Spleen (tissue), 11 donors: ENCODE measurements at regions not wholly inside any gene's neighbourhood (a gene's known extent, or its start where the extent isn't known, plus 50 kb on each side); places are given as distances from the start of the nearest gene placed in this dataset.

Experiments
- DNase-seq: peaks from one replicate; pipeline ENCODE4 v3.0.0-alpha.2; 2020
- H3K27ac ChIP-seq, 8 donors: fragments of 200-600 bp; sonication (generic) in 7 of 8; 1 replicate in 4 of 8; 2 replicates in 4 of 8; pipeline versions ENCODE4 v1.5.0 to v1.8.0; 2016 to 2021; ENCODE audit warnings: inconsistent platforms in 4 of 8, mild to moderate bottlenecking in 4 of 8, moderate library complexity in 1 of 8
- H3K27me3 ChIP-seq, 7 donors: fragments of 200-600 bp; sonication (generic) in 6 of 7; replicated peaks in 1 of 7; 1 replicate in 4 of 7; 2 replicates in 3 of 7; pipeline versions ENCODE4 v1.5.0 to v1.8.0; 2016 to 2021; ENCODE audit warnings: inconsistent platforms in 3 of 7, mild to moderate bottlenecking in 1 of 7
- H3K36me3 ChIP-seq, 6 donors: fragments of 200-600 bp; sonication (generic) in 5 of 6; 1 replicate in 4 of 6; 2 replicates in 2 of 6; pipeline versions ENCODE4 v1.5.0 to v1.8.0; 2016 to 2021; ENCODE audit warnings: inconsistent platforms in 2 of 6
- H3K4me1 ChIP-seq, 6 donors: fragments of 200-600 bp; sonication (generic) in 5 of 6; 1 replicate in 3 of 6; 2 replicates in 3 of 6; pipeline versions ENCODE4 v1.5.0 to v1.8.0; 2016 to 2021; ENCODE audit warnings: inconsistent platforms in 3 of 6
- H3K4me3 ChIP-seq, 8 donors: fragments of 200-600 bp; sonication (generic) in 7 of 8; 1 replicate in 4 of 8; 2 replicates in 4 of 8; pipeline versions ENCODE4 v1.5.0 to v1.8.0; 2016 to 2021; ENCODE audit warnings: inconsistent platforms in 4 of 8, mild to moderate bottlenecking in 4 of 8, moderate library complexity in 2 of 8
- H3K9me3 ChIP-seq, 8 donors: fragments of 200-600 bp; sonication (generic) in 7 of 8; 1 replicate in 4 of 8; 2 replicates in 4 of 8; pipeline versions ENCODE4 v1.5.0 to v1.8.0; 2016 to 2021; ENCODE audit warnings: inconsistent platforms in 4 of 8
- POLR2A ChIP-seq, 3 donors: fragments of 450-650 bp; IDR thresholded peaks; one replicate each; pipeline ENCODE4 v1.5.1; 2017; ENCODE audit warnings: antibody characterized with exemption in 3 of 3, mild to moderate bottlenecking in 1 of 3
- POLR2AphosphoS5 ChIP-seq, 3 donors: sonication (generic); formaldehyde crosslinking; IDR thresholded peaks; one replicate each; pipeline ENCODE4 v1.5.1; 2017; ENCODE audit warnings: antibody characterized with exemption in 3 of 3
- WGBS, 5 donors: extraction: QIAGEN DNeasy Blood & Tissue Kit in 3 of 5; methylation state at CpG; one replicate each; pipeline versions ENCODE4 v1.1.5 to v1.1.7; 2013 to 2018; 5-methylcytosine and 5-hydroxymethylcytosine counted together
- intact Hi-C: fragments of 100-400 bp; cut with DNase I; formaldehyde crosslinking; loops from one replicate; pipeline ENCODE4 v1.15.0; 2023; ENCODE audit warnings: low total_unique reads
- TF ChIP-seq, protein P1 (sequence below), 11 experiments: fragments of 200-600 bp in 7 of 11; fragments of 450-650 bp in 4 of 11; sonication (generic) in 4 of 11; IDR thresholded peaks in 8 of 11; conservative IDR thresholded peaks in 3 of 11; 1 replicate in 7 of 11; 2 replicates in 4 of 11; pipeline versions ENCODE4 v1.4.0 to v1.8.0; 2016 to 2021; ENCODE audit warnings: antibody characterized with exemption in 11 of 11, inconsistent platforms in 4 of 11, mild to moderate bottlenecking in 1 of 11
- donor health status: healthy with polysubstance abuse.
- donor health status: DM: no; HTN: no; CAD: no; lungs with moderate emphysema.
- donor health status: DM: no; HTN: no; CAD: no.
- donor health status: Bipolar disorder and iron deficiency.
- donor health status: healthy.
- donor health status: DM: no; HTN: no; CAD: no.
- donor health status: DM: yes; HTN: yes; CAD: no.

DNA sequence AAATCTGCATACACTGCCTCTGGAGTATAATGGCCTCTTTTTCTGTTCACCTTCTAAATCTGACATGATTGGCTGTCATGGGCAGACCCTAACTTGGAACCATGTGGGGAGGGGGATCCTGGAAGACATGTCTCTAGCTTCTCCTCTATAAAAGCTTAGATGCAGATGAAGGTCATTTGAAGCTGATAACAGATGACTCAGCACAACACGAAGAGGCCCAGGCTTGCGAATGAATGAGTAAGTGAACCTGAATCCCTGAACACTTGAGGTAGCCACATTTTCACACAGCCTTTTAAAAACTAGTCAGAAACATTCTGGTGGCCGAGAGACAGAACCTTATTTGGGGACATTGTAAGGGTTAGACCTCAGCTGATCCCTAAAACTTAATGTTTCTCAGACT is 282.6 kb downstream of the ELAVL2 start:
- Histone ChIP-seq H3K4me3 (no peak overlapping the region), H3K36me3 (no peaks in the 10 kb centered on the region), H3K27ac (no peak overlapping the region), H3K27me3 (no peaks in the 10 kb centered on the region), H3K9me3 (peaks cover 0 to 7% (median 0%) of the 10 kb centered on the region in 8 donors), H3K4me1 (no peaks in the 10 kb centered on the region)
- TF ChIP-seq, protein P1, sequence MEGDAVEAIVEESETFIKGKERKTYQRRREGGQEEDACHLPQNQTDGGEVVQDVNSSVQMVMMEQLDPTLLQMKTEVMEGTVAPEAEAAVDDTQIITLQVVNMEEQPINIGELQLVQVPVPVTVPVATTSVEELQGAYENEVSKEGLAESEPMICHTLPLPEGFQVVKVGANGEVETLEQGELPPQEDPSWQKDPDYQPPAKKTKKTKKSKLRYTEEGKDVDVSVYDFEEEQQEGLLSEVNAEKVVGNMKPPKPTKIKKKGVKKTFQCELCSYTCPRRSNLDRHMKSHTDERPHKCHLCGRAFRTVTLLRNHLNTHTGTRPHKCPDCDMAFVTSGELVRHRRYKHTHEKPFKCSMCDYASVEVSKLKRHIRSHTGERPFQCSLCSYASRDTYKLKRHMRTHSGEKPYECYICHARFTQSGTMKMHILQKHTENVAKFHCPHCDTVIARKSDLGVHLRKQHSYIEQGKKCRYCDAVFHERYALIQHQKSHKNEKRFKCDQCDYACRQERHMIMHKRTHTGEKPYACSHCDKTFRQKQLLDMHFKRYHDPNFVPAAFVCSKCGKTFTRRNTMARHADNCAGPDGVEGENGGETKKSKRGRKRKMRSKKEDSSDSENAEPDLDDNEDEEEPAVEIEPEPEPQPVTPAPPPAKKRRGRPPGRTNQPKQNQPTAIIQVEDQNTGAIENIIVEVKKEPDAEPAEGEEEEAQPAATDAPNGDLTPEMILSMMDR (IDR thresholded peaks at IDR 0.05 in 8 of 11, conservative IDR thresholded peaks at IDR 0.05 in 3 of 11), result no peak
- no peak for TF ChIP-seq POLR2A (IDR thresholded peaks at IDR 0.05)
- no peak for DNase-seq
- WGBS, 5 donors, result 55 to 71% (median 63%) methylated on average over 3 of the region's 3 CpGs
- intact Hi-C loops, result loop anchor here (10.0 kb wide), 1 partner anchor 59 kb away; no protein-coding TSS in a partner anchor

DNA sequence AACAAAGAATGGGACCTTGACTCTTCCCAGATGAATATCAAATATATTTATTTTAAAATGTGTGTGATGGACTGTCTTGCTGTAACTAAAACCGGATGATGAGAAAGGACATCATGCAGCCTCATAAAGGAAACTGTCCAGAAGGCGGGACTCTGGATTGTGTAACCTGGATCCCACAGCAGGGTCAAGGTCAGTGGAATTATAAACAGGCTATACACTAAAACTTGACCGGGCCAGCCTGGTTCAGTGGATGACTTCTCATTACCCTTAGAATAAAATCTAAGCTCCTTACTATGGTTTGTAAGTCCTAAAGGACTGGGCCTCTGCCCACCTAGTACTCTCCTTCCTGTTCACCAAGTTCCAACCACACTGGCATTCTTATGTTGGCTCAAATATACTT is 280.3 kb downstream of the ELAVL2 start:
- intact Hi-C loops, result loop anchor here (10.0 kb wide), 1 partner anchor 61 kb away; no protein-coding TSS in a partner anchor
- H3K27ac ChIP-seq, result no peak overlapping the region
- H3K9me3 ChIP-seq, result peaks cover 0 to 7% (median 0%) of the 10 kb centered on the region in 8 donors
- 76 to 89% (median 79%) methylated on average over 3 of the region's 3 CpGs for WGBS, 5 donors
- H3K4me1 ChIP-seq, result no peaks in the 10 kb centered on the region
- DNase-seq, result no peak
- H3K4me3 ChIP-seq, result no peak overlapping the region
- no peaks in the 10 kb centered on the region for H3K36me3 ChIP-seq
- no peaks in the 10 kb centered on the region for H3K27me3 ChIP-seq
- TF ChIP-seq POLR2AphosphoS5 (IDR thresholded peaks at IDR 0.05) (no peak), POLR2A (IDR thresholded peaks at IDR 0.05) (no peak)
- TF ChIP-seq, protein P1 (IDR thresholded peaks at IDR 0.05 in 8 of 11, conservative IDR thresholded peaks at IDR 0.05 in 3 of 11), result no peak

DNA sequence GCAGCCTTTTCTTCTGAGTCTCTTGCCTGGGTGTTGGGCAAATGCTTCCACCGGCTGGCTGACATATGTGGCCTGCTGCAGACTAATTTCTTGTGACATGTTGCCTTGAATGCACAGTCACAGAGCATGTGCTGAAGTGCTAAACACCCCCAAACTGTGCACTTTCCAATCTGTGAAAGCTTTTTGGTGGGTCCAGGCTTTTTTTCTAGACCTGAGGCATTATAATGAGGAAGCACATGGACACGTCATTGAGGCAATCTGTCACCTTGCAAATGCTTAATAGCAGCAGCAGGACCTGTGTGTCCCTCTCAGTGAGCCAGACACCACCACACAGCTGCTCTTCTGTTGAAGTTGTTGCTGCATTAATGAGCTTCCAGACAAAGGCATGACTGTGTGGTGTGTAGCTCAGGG is 274.7 kb downstream of the ELAVL2 start:
- intact Hi-C loops, result no loop called here
- TF ChIP-seq POLR2A (IDR thresholded peaks at IDR 0.05) (no peak), POLR2AphosphoS5 (IDR thresholded peaks at IDR 0.05) (no peak)
- TF ChIP-seq, protein P1 (IDR thresholded peaks at IDR 0.05 in 8 of 11, conservative IDR thresholded peaks at IDR 0.05 in 3 of 11), result no peak
- no peak for DNase-seq
- no peak overlapping the region for H3K27ac ChIP-seq
- H3K27me3 ChIP-seq, result no peaks in the 10 kb centered on the region
- H3K4me3 ChIP-seq, result no peak overlapping the region
- peaks cover 0 to 3% (median 0%) of the 10 kb centered on the region in 8 donors for H3K9me3 ChIP-seq
- H3K36me3 ChIP-seq, result no peaks in the 10 kb centered on the region
- 75 to 88% (median 79%) methylated on average over 2 of the region's 2 CpGs for WGBS, 5 donors
- H3K4me1 ChIP-seq, result no peaks in the 10 kb centered on the region

DNA sequence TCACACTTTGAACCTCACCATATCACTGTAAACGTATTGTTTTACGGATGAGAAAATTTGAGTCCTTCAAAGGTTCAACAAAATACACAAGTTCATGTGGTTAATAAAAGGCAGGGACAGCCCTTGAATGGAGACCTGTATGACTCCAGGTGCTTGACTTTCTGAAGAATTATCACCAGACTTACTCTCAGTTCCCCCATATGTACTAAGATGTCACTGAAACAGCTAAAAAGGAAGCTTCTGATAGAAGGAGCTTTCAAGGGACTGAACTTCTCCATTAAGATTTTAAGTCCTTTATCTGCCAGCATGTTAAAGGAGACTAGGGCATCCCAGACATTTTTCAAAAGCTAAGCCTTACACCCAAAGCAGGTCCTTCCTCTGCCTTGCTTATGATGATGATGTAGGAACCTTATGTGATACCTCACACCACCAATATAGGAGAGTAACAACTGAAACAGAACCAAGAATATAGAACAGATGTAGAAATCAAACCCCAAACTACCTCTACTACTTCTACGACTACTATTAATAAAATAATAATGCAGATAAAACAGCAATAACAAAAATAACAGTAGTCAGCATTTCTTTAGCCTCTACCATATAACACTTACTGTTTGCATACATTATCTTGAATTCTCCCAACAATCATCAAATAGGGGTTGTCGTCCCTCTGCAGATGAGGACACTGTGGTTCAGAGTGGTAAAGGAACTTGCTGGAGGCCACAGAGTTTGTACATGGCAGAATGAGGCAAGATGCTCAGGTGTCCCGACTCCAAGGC is 273.9 kb downstream of the ELAVL2 start:
- 82 to 88% (median 86%) methylated on average over 5 of the region's 5 CpGs for WGBS, 5 donors
- Histone ChIP-seq H3K9me3 (peaks cover 0 to 5% (median 0%) of the 10 kb centered on the region in 8 donors), H3K27ac (no peak overlapping the region), H3K27me3 (no peaks in the 10 kb centered on the region), H3K4me1 (no peaks in the 10 kb centered on the region), H3K4me3 (no peak overlapping the region), H3K36me3 (no peaks in the 10 kb centered on the region)
- no peak for DNase-seq
- TF ChIP-seq POLR2A (IDR thresholded peaks at IDR 0.05), result no peak
- TF ChIP-seq, protein P1 (IDR thresholded peaks at IDR 0.05 in 8 of 11, conservative IDR thresholded peaks at IDR 0.05 in 3 of 11), result no peak
- no peak for TF ChIP-seq POLR2AphosphoS5 (IDR thresholded peaks at IDR 0.05)
- intact Hi-C loops, result no loop called here
